Suprapubic skin (tissue), 4 donors: ENCODE measurements at regions not wholly inside any gene's neighbourhood (a gene's known extent, or its start where the extent isn't known, plus 50 kb on each side); places are given as distances from the start of the nearest gene placed in this dataset.

ENCODE experiments used
- DNase-seq, 2 donors: peaks; one replicate each; pipeline ENCODE4 v3.0.0-alpha.2; 2019; ENCODE audit warnings: low spot score in 2 of 2
- H3K27ac ChIP-seq: fragments of 200-600 bp; sonication (generic); one replicate; pipeline ENCODE4 v1.5.1; 2019
- H3K27me3 ChIP-seq: fragments of 200-600 bp; sonication (generic); one replicate; pipeline ENCODE4 v1.5.1; 2019
- H3K36me3 ChIP-seq: fragments of 200-600 bp; sonication (generic); one replicate; pipeline ENCODE4 v1.5.1; 2019
- H3K4me1 ChIP-seq: fragments of 200-600 bp; sonication (generic); one replicate; pipeline ENCODE4 v1.5.1; 2019
- H3K4me3 ChIP-seq: fragments of 200-600 bp; sonication (generic); one replicate; pipeline ENCODE4 v1.5.1; 2019; ENCODE audit warnings: mild to moderate bottlenecking
- H3K9me3 ChIP-seq: fragments of 200-600 bp; sonication (generic); one replicate; pipeline ENCODE4 v1.5.1; 2019
- CTCF ChIP-seq, 2 donors: fragments of 200-600 bp in 1 of 2; fragments of 450-650 bp in 1 of 2; sonication (generic) in 1 of 2; IDR thresholded peaks; one replicate each; pipeline ENCODE4 v1.5.1; 2016 to 2019; ENCODE audit warnings: antibody characterized with exemption in 2 of 2, mild to moderate bottlenecking in 1 of 2, moderate library complexity in 1 of 2
- EP300 ChIP-seq: sonication (generic); formaldehyde crosslinking; IDR thresholded peaks from one replicate; pipeline ENCODE4 v1.6.1; 2017; ENCODE audit warnings: antibody characterized with exemption
- POLR2A ChIP-seq, 2 donors: fragments of 450-650 bp; IDR thresholded peaks; one replicate each; pipeline ENCODE4 v1.6.1; 2017; ENCODE audit warnings: antibody characterized with exemption in 2 of 2, mild to moderate bottlenecking in 2 of 2, moderate library complexity in 2 of 2
- POLR2AphosphoS5 ChIP-seq, 3 donors: sonication (generic); formaldehyde crosslinking; IDR thresholded peaks; one replicate each; pipeline ENCODE4 v1.6.1; 2017; ENCODE audit warnings: antibody characterized with exemption in 3 of 3
- WGBS: methylation state at CpG from one replicate; pipeline ENCODE4 v1.1.5; 2018; 5-methylcytosine and 5-hydroxymethylcytosine counted together

GRCh38 chr6:153210083-153210482, 79.0 kb upstream of the RGS17 start:
- no peaks in the 10 kb centered on the region for H3K36me3 ChIP-seq
- H3K27me3 ChIP-seq = no peaks in the 10 kb centered on the region
- H3K27ac ChIP-seq = no peak overlapping the region
- no peak for DNase-seq
- no peaks in the 10 kb centered on the region for H3K9me3 ChIP-seq
- TF ChIP-seq POLR2A (IDR thresholded peaks at IDR 0.05) (no peak), CTCF (IDR thresholded peaks at IDR 0.05) (no peak), POLR2AphosphoS5 (IDR thresholded peaks at IDR 0.05) (no peak), EP300 (no peak)
- no peak overlapping the region for H3K4me3 ChIP-seq
- no peaks in the 10 kb centered on the region for H3K4me1 ChIP-seq
- 37% methylated on average over 5 of the region's 5 CpGs for WGBS

GRCh38 chr6:153208706-153209105, 77.6 kb upstream of the RGS17 start:
- no peak for TF ChIP-seq EP300
- no peak for TF ChIP-seq CTCF (IDR thresholded peaks at IDR 0.05)
- no peak for TF ChIP-seq POLR2A (IDR thresholded peaks at IDR 0.05)
- TF ChIP-seq POLR2AphosphoS5 (IDR thresholded peaks at IDR 0.05) = no peak
- Histone ChIP-seq H3K27me3 (no peaks in the 10 kb centered on the region), H3K4me3 (no peak overlapping the region), H3K36me3 (no peaks in the 10 kb centered on the region), H3K9me3 (no peaks in the 10 kb centered on the region), H3K4me1 (no peaks in the 10 kb centered on the region), H3K27ac (no peak overlapping the region)
- DNase-seq = no peak
- WGBS = 74% methylated on average over 8 of the region's 8 CpGs

GRCh38 chr6:153207617-153208016, 76.5 kb upstream of the RGS17 start:
- 81% methylated on average over 1 of the region's 1 CpG for WGBS
- no peak for TF ChIP-seq POLR2AphosphoS5 (IDR thresholded peaks at IDR 0.05)
- TF ChIP-seq EP300 = no peak
- no peak for TF ChIP-seq POLR2A (IDR thresholded peaks at IDR 0.05)
- TF ChIP-seq CTCF (IDR thresholded peaks at IDR 0.05) = no peak
- H3K9me3 ChIP-seq = no peaks in the 10 kb centered on the region
- no peak for DNase-seq
- no peaks in the 10 kb centered on the region for H3K4me1 ChIP-seq
- no peak overlapping the region for H3K27ac ChIP-seq
- H3K36me3 ChIP-seq = no peaks in the 10 kb centered on the region
- no peaks in the 10 kb centered on the region for H3K27me3 ChIP-seq
- H3K4me3 ChIP-seq = no peak overlapping the region

GRCh38 chr6:153207006-153207405, 75.9 kb upstream of the RGS17 start:
- Histone ChIP-seq H3K4me3 (no peak overlapping the region), H3K4me1 (no peaks in the 10 kb centered on the region), H3K27me3 (no peaks in the 10 kb centered on the region), H3K36me3 (no peaks in the 10 kb centered on the region), H3K9me3 (no peaks in the 10 kb centered on the region), H3K27ac (no peak overlapping the region)
- DNase-seq = no peak
- no peak for TF ChIP-seq EP300
- TF ChIP-seq POLR2A (IDR thresholded peaks at IDR 0.05) = no peak
- TF ChIP-seq POLR2AphosphoS5 (IDR thresholded peaks at IDR 0.05) = no peak
- no peak for TF ChIP-seq CTCF (IDR thresholded peaks at IDR 0.05)
- 46% methylated on average over 2 of the region's 2 CpGs for WGBS

- no peak for TF ChIP-seq CTCF (IDR thresholded peaks at IDR 0.05)
- TF ChIP-seq POLR2AphosphoS5 (IDR thresholded peaks at IDR 0.05) = no peak
- no peak for TF ChIP-seq POLR2A (IDR thresholded peaks at IDR 0.05)
- no peak for TF ChIP-seq EP300
- Histone ChIP-seq H3K4me3 (no peak overlapping the region), H3K27me3 (no peaks in the 10 kb centered on the region), H3K9me3 (no peaks in the 10 kb centered on the region), H3K4me1 (no peaks in the 10 kb centered on the region), H3K27ac (no peak overlapping the region), H3K36me3 (no peaks in the 10 kb centered on the region)
- WGBS = 76% methylated on average over 6 of the region's 6 CpGs
- no peak for DNase-seq
Measured at GRCh38 chr6:153192943-153193885, 62.1 kb upstream of the RGS17 start.
